SK-N-MC (cell line): ENCODE measurements at regions not wholly inside any gene's neighbourhood (a gene's known extent, or its start where the extent isn't known, plus 50 kb on each side); places are given as distances from the start of the nearest gene placed in this dataset.

Experiments used
- EZH2 ChIP-seq: fragments of 200-600 bp; sonication (generic); IDR thresholded peaks from one replicate; pipeline ENCODE4 v1.6.1; 2017; ENCODE audit warnings: antibody characterized with exemption
- FOXP2 ChIP-seq: optimal IDR thresholded peaks from 2 replicates; pipeline ENCODE3; 2011; ENCODE audit warnings: mild to moderate bottlenecking, moderate library complexity; ENCODE audit not compliant: insufficient read depth; ENCODE audit errors: extremely low read length, control extremely low read depth
- POLR2AphosphoS5 ChIP-seq: IDR thresholded peaks from 2 replicates; pipeline ENCODE4 v1.6.1; 2012; ENCODE audit warnings: mild to moderate bottlenecking, low read depth, low read length, borderline replicate concordance

GRCh38 chr3:189092547-189092946 lies 79.2 kb upstream of the TPRG1 start:
- no peak for TF ChIP-seq EZH2
- TF ChIP-seq POLR2AphosphoS5 = no peak
- no peak for TF ChIP-seq FOXP2
